Esophagus muscularis mucosa (tissue), 4 donors: ENCODE measurements at regions not wholly inside any gene's neighbourhood (a gene's known extent, or its start where the extent isn't known, plus 50 kb on each side); places are given as distances from the start of the nearest gene placed in this dataset.

Experiments used
- DNase-seq: peaks from one replicate; pipeline ENCODE4 v3.0.0-alpha.2; 2017; ENCODE audit errors: extremely low spot score
- H3K27ac ChIP-seq, 4 donors: fragments of 200-600 bp; sonication (generic); replicated peaks in 1 of 4; 1 replicate in 3 of 4; 2 replicates in 1 of 4; pipeline ENCODE4 v1.5.1; 2016 to 2019; ENCODE audit warnings: mild to moderate bottlenecking in 1 of 4
- H3K27me3 ChIP-seq, 4 donors: fragments of 200-600 bp; sonication (generic); one replicate each; pipeline versions ENCODE4 v1.5.1 to v1.6.0; 2016 to 2019
- H3K36me3 ChIP-seq, 4 donors: fragments of 200-600 bp; sonication (generic); one replicate each; pipeline ENCODE4 v1.5.1; 2016 to 2019
- H3K4me1 ChIP-seq, 4 donors: fragments of 200-600 bp; sonication (generic); one replicate each; pipeline ENCODE4 v1.5.1; 2016 to 2019
- H3K4me3 ChIP-seq, 4 donors: fragments of 200-600 bp; sonication (generic); 1 replicate in 2 of 4; 2 replicates in 2 of 4; pipeline ENCODE4 v1.5.1; 2016 to 2019; ENCODE audit warnings: mild to moderate bottlenecking in 4 of 4, moderate library complexity in 1 of 4
- H3K9me3 ChIP-seq, 4 donors: fragments of 200-600 bp; sonication (generic); 1 replicate in 3 of 4; 2 replicates in 1 of 4; pipeline ENCODE4 v1.5.1; 2016 to 2019
- CTCF ChIP-seq, 3 experiments: fragments of 200-600 bp in 2 of 3; fragments of 450-650 bp in 1 of 3; sonication (generic) in 2 of 3; IDR thresholded peaks; one replicate each; pipeline ENCODE4 v1.5.1; 2017 to 2019; ENCODE audit warnings: antibody characterized with exemption in 3 of 3, mild to moderate bottlenecking in 2 of 3, moderate library complexity in 1 of 3
- EP300 ChIP-seq: sonication (generic); formaldehyde crosslinking; IDR thresholded peaks from one replicate; pipeline ENCODE4 v1.6.1; 2017; ENCODE audit warnings: antibody characterized with exemption
- POLR2A ChIP-seq: fragments of 450-650 bp; IDR thresholded peaks from one replicate; pipeline ENCODE4 v1.6.1; 2017; ENCODE audit warnings: antibody characterized with exemption, moderate library complexity, mild to moderate bottlenecking, low read depth
- POLR2AphosphoS5 ChIP-seq, 2 donors: sonication (generic); formaldehyde crosslinking; IDR thresholded peaks; one replicate each; pipeline ENCODE4 v1.6.1; 2017; ENCODE audit warnings: antibody characterized with exemption in 2 of 2
- WGBS: methylation state at CpG from one replicate; pipeline ENCODE4 v1.1.5; 2018; 5-methylcytosine and 5-hydroxymethylcytosine counted together
- intact Hi-C: fragments of 100-400 bp; cut with DNase I; formaldehyde crosslinking; loops from one replicate; pipeline ENCODE4 v1.15.1; 2023

GRCh38 chr10:21087476-21087875, 190.4 kb upstream of the NEBL start:
- Histone ChIP-seq H3K36me3 (no peaks in the 10 kb centered on the region), H3K27ac (no peak overlapping the region), H3K9me3 (no peaks in the 10 kb centered on the region), H3K4me1 (no peaks in the 10 kb centered on the region), H3K4me3 (no peak overlapping the region), H3K27me3 (no peaks in the 10 kb centered on the region)
- no peak for DNase-seq
- intact Hi-C loops, result no loop called here
- WGBS, result 85% methylated on average over 4 of the region's 4 CpGs
- TF ChIP-seq POLR2A (no peak), CTCF (IDR thresholded peaks at IDR 0.05) (no peak), POLR2AphosphoS5 (IDR thresholded peaks at IDR 0.05) (no peak), EP300 (no peak)

GRCh38 chr10:21084700-21085099, 187.6 kb upstream of the NEBL start:
- Histone ChIP-seq H3K4me1 (no peaks in the 10 kb centered on the region), H3K9me3 (no peaks in the 10 kb centered on the region), H3K4me3 (no peak overlapping the region), H3K36me3 (no peaks in the 10 kb centered on the region), H3K27ac (no peak overlapping the region), H3K27me3 (no peaks in the 10 kb centered on the region)
- 96% methylated on average over 5 of the region's 5 CpGs for WGBS
- no peak for TF ChIP-seq CTCF (IDR thresholded peaks at IDR 0.05)
- DNase-seq, result no peak
- intact Hi-C loops, result no loop called here

GRCh38 chr10:21083861-21084260, 186.8 kb upstream of the NEBL start:
- TF ChIP-seq CTCF (IDR thresholded peaks at IDR 0.05) (no peak), POLR2AphosphoS5 (IDR thresholded peaks at IDR 0.05) (no peak), EP300 (no peak), POLR2A (no peak)
- Histone ChIP-seq H3K9me3 (no peaks in the 10 kb centered on the region), H3K27ac (no peak overlapping the region), H3K4me3 (no peak overlapping the region), H3K4me1 (no peaks in the 10 kb centered on the region), H3K36me3 (no peaks in the 10 kb centered on the region), H3K27me3 (no peaks in the 10 kb centered on the region)
- 88% methylated on average over 3 of the region's 3 CpGs for WGBS
- intact Hi-C loops, result no loop called here
- DNase-seq, result no peak

- TF ChIP-seq POLR2AphosphoS5 (IDR thresholded peaks at IDR 0.05), result no peak
- no peak for TF ChIP-seq EP300
- TF ChIP-seq POLR2A, result no peak
- TF ChIP-seq CTCF (IDR thresholded peaks at IDR 0.05), result no peak
- Histone ChIP-seq H3K9me3 (no peaks in the 10 kb centered on the region), H3K4me3 (no peak overlapping the region), H3K27me3 (no peaks in the 10 kb centered on the region), H3K27ac (no peak overlapping the region), H3K36me3 (no peaks in the 10 kb centered on the region), H3K4me1 (no peaks in the 10 kb centered on the region)
- no peak for DNase-seq
- intact Hi-C loops, result no loop called here
Measured at GRCh38 chr10:21082206-21082605, 185.1 kb upstream of the NEBL start.

- Histone ChIP-seq H3K27me3 (no peaks in the 10 kb centered on the region), H3K4me1 (no peaks in the 10 kb centered on the region), H3K9me3 (no peaks in the 10 kb centered on the region), H3K36me3 (no peaks in the 10 kb centered on the region), H3K27ac (no peak overlapping the region), H3K4me3 (no peak overlapping the region)
- no peak for TF ChIP-seq POLR2AphosphoS5 (IDR thresholded peaks at IDR 0.05)
- TF ChIP-seq POLR2A, result no peak
- TF ChIP-seq EP300, result no peak
- no peak for TF ChIP-seq CTCF (IDR thresholded peaks at IDR 0.05)
- no peak for DNase-seq
- intact Hi-C loops, result no loop called here
- WGBS, result 60% methylated on average over 2 of the region's 2 CpGs
Measured at GRCh38 chr10:21080261-21080660, 183.2 kb upstream of the NEBL start.
